ENCODE measurements at regions not wholly inside any gene's neighbourhood (a gene's known extent, or its start where the extent isn't known, plus 50 kb on each side); places are given as distances from the start of the nearest gene placed in this dataset.

DNA sequence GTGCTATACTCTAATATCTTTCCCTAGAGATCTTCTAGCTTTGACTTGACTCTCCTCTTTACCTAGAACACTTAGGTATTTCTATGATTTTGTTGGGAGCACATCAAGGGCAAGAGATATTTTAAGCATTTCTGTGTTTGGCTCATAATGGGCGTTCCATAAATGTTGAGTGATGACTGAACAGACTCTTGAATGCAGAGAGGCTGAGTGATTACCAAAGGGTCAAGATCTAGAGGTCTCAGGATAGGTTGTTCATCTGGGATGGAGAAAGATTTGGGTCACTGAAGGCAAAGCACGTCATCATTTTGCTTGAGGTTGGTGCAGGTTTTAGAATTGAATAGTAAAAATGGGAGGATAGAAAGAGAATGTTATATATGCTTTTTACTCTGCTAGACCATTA lies 705.4 kb upstream of the B3GALT2 start:
- DNase-seq (ENCODE audit: low read depth, low spot score): no peak
- H3K4me3 ChIP-seq: no peak overlapping the region
- no peak overlapping the region for H2AFZ ChIP-seq (ENCODE audit: control insufficient read depth, low read depth, low read length)
- WGBS (ENCODE audit: insufficient coverage, insufficient replicate concordance, low lambda C conversion rate, missing lambda C conversion rate): 3% methylated on average over 2 of the region's 2 CpGs
- in situ Hi-C loops (cut with MboI) (no loop called here), intact Hi-C loops (cut with micrococcal nuclease; ENCODE audit: unreplicated experiment) (no loop called here)
- RAD21 ChIA-PET (ENCODE audit: unreplicated experiment): no interaction called here
- H3K4me2 ChIP-seq (ENCODE audit: control insufficient read depth, insufficient read depth): no peak overlapping the region
- no peak overlapping the region for H3K27ac ChIP-seq (ENCODE audit: control insufficient read depth, insufficient read depth)
- no peak overlapping the region for H3K9ac ChIP-seq (ENCODE audit: control insufficient read depth, insufficient read depth, low read length)
- BruUV-seq (replicated peaks): no TSS peak
- no peak for TF ChIP-seq SMC3 (IDR thresholded peaks at IDR 0.05; ENCODE audit: borderline replicate concordance, low read length)
- TF ChIP-seq, protein P1, sequence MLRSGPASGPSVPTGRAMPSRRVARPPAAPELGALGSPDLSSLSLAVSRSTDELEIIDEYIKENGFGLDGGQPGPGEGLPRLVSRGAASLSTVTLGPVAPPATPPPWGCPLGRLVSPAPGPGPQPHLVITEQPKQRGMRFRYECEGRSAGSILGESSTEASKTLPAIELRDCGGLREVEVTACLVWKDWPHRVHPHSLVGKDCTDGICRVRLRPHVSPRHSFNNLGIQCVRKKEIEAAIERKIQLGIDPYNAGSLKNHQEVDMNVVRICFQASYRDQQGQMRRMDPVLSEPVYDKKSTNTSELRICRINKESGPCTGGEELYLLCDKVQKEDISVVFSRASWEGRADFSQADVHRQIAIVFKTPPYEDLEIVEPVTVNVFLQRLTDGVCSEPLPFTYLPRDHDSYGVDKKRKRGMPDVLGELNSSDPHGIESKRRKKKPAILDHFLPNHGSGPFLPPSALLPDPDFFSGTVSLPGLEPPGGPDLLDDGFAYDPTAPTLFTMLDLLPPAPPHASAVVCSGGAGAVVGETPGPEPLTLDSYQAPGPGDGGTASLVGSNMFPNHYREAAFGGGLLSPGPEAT (IDR thresholded peaks at IDR 0.05; ENCODE audit: low read depth): no peak
- no peak for TF ChIP-seq YBX1 (IDR thresholded peaks at IDR 0.05)
- no peak for TF ChIP-seq BRCA1 (IDR thresholded peaks at IDR 0.05; ENCODE audit: low read depth, low read length)
- no peak for TF ChIP-seq ZZZ3 (IDR thresholded peaks at IDR 0.05; ENCODE audit: control insufficient read depth, insufficient read length, low read depth)
- no peak for TF ChIP-seq ATF7 (IDR thresholded peaks at IDR 0.05; ENCODE audit: low read depth)
- no peak for TF ChIP-seq TBL1XR1 (IDR thresholded peaks at IDR 0.05; ENCODE audit: low read depth, low read length)
- no peak for TF ChIP-seq IKZF1 (conservative IDR thresholded peaks at IDR 0.05)
- TF ChIP-seq, protein P2, sequence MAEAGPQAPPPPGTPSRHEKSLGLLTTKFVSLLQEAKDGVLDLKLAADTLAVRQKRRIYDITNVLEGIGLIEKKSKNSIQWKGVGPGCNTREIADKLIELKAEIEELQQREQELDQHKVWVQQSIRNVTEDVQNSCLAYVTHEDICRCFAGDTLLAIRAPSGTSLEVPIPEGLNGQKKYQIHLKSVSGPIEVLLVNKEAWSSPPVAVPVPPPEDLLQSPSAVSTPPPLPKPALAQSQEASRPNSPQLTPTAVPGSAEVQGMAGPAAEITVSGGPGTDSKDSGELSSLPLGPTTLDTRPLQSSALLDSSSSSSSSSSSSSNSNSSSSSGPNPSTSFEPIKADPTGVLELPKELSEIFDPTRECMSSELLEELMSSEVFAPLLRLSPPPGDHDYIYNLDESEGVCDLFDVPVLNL (IDR thresholded peaks at IDR 0.05; ENCODE audit: low read depth, low read length): no peak
- TF ChIP-seq GABPA (IDR thresholded peaks at IDR 0.05; ENCODE audit: low read depth): no peak
- TF ChIP-seq KDM1A (IDR thresholded peaks at IDR 0.05; ENCODE audit: borderline replicate concordance): no peak
- TF ChIP-seq, protein P3, sequence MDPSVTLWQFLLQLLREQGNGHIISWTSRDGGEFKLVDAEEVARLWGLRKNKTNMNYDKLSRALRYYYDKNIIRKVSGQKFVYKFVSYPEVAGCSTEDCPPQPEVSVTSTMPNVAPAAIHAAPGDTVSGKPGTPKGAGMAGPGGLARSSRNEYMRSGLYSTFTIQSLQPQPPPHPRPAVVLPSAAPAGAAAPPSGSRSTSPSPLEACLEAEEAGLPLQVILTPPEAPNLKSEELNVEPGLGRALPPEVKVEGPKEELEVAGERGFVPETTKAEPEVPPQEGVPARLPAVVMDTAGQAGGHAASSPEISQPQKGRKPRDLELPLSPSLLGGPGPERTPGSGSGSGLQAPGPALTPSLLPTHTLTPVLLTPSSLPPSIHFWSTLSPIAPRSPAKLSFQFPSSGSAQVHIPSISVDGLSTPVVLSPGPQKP (IDR thresholded peaks at IDR 0.05; ENCODE audit: low read depth, low read length): no peak
- no peak for TF ChIP-seq RBBP5 (conservative IDR thresholded peaks at IDR 0.05)
- no peak for TF ChIP-seq HDAC6 (IDR thresholded peaks at IDR 0.05; ENCODE audit: unreplicated experiment)
- no peak for TF ChIP-seq ZNF207 (IDR thresholded peaks at IDR 0.05; ENCODE audit: borderline replicate concordance)
- TF ChIP-seq MYC (IDR thresholded peaks at IDR 0.05; ENCODE audit: insufficient read depth, insufficient read length, insufficient replicate concordance, low read length, severe bottlenecking): no peak
- TF ChIP-seq HDAC2 (IDR thresholded peaks at IDR 0.05): no peak
- TF ChIP-seq SIX5 (IDR thresholded peaks at IDR 0.05; ENCODE audit: low read depth, low read length, severe bottlenecking): no peak
- no peak for TF ChIP-seq CREB1 (IDR thresholded peaks at IDR 0.05; ENCODE audit: low read depth)
- POLR2A ChIA-PET: no interaction called here
- H4K20me1 ChIP-seq (ENCODE audit: control insufficient read depth, insufficient read depth): no peaks in the 10 kb centered on the region
- CTCF ChIA-PET: no interaction called here
- SMC1A ChIA-PET (ENCODE audit: uncharacterized antibody, unreplicated experiment): no interaction called here
- no peaks in the 10 kb centered on the region for H3K4me1 ChIP-seq (ENCODE audit: control insufficient read depth, insufficient read depth, low read length)
- no peaks in the 10 kb centered on the region for H3K27me3 ChIP-seq (replicated peaks in 1 of 2; ENCODE audit: control insufficient read depth in 2 of 2, insufficient read depth in 2 of 2, low read length in 1 of 2)
- no peak for FAIRE-seq
- H3K9me3 ChIP-seq (replicated peaks; ENCODE audit: control insufficient read depth, insufficient read depth, low read length): no peaks in the 10 kb centered on the region
- no peaks in the 10 kb centered on the region for H3K79me2 ChIP-seq (ENCODE audit: control insufficient read depth, insufficient read depth, low read length)
- no peaks in the 10 kb centered on the region for H3K36me3 ChIP-seq (ENCODE audit: control insufficient read depth in 2 of 2, insufficient read depth in 2 of 2, low read length in 1 of 2)
- no peak for ATAC-seq
